ENCODE measurements at regions not wholly inside any gene's neighbourhood (a gene's known extent, or its start where the extent isn't known, plus 50 kb on each side); places are given as distances from the start of the nearest gene placed in this dataset.

DNA sequence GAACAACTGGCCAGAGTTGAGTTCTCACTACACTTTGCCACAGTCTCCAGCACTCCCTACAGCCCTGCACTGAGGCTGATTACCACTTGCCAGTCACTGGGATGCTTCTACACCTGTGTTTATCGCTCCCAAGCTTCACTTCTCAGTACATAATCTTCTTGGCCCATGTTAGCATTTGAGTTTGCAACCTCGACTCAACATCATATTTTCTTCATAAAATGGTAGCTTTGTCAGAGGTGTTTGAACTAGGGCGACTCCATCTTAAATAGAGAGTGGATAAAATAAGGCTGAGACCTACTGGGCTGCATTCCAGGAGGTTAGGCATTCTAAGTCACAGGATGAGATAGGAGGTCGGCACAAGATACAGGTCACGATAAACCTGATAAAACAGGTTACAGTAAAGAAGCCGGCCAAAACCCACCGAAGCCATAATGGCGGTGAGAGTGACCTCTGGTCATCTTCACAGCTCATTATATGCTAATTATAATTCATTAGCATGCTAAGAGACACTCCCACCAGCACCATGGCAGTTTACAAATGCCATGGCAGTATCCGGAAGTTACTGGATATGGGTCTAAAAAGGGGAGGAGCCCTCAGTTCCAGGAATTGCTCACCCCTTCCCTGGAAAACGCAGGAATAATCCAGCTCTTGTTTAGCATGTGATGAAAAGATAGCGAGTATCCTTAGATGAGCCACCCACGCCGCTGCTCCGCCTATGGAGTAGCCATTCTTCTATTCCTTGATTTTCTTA lies 105.8 kb upstream of the KLF6 start:
- no peak for DNase-seq (ENCODE audit: low read depth)
- TF ChIP-seq, protein P1, sequence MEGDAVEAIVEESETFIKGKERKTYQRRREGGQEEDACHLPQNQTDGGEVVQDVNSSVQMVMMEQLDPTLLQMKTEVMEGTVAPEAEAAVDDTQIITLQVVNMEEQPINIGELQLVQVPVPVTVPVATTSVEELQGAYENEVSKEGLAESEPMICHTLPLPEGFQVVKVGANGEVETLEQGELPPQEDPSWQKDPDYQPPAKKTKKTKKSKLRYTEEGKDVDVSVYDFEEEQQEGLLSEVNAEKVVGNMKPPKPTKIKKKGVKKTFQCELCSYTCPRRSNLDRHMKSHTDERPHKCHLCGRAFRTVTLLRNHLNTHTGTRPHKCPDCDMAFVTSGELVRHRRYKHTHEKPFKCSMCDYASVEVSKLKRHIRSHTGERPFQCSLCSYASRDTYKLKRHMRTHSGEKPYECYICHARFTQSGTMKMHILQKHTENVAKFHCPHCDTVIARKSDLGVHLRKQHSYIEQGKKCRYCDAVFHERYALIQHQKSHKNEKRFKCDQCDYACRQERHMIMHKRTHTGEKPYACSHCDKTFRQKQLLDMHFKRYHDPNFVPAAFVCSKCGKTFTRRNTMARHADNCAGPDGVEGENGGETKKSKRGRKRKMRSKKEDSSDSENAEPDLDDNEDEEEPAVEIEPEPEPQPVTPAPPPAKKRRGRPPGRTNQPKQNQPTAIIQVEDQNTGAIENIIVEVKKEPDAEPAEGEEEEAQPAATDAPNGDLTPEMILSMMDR (conservative IDR thresholded peaks at IDR 0.05; ENCODE audit: low read depth, low read length): no peak
- no peak overlapping the region for H3K4me3 ChIP-seq (ENCODE audit: low read depth, low read length)

DNA sequence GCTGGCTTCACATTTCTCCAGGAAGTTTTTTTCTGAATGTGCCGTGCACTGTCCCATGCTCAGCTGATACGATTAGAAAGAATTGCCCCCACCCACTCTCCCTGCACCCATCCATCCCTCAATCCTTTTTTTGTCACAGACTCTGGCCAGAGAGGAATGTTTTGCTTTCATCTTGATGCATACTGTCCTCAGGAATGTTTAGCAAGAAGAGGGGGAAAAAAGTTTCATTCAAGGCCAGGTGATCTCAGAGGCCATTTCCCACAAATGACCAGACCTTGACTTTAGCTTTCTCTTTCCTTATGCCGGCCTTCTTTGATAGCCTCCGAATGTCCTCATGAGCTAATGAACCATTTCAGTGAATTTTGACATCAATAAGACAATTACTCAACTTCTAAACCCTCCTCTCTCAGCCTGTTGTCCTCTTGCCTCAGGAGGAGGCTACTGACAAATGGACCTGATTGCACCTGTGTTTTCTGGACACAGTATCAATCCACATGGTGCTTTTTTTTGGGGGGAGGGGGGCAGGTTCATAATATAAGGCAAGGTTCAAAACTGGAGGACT lies 105.0 kb upstream of the KLF6 start:
- no peak overlapping the region for H3K4me3 ChIP-seq (ENCODE audit: low read depth, low read length)
- DNase-seq (ENCODE audit: low read depth): peak; percentile 99
- TF ChIP-seq, protein P1 (conservative IDR thresholded peaks at IDR 0.05; ENCODE audit: low read depth, low read length): no peak

DNA sequence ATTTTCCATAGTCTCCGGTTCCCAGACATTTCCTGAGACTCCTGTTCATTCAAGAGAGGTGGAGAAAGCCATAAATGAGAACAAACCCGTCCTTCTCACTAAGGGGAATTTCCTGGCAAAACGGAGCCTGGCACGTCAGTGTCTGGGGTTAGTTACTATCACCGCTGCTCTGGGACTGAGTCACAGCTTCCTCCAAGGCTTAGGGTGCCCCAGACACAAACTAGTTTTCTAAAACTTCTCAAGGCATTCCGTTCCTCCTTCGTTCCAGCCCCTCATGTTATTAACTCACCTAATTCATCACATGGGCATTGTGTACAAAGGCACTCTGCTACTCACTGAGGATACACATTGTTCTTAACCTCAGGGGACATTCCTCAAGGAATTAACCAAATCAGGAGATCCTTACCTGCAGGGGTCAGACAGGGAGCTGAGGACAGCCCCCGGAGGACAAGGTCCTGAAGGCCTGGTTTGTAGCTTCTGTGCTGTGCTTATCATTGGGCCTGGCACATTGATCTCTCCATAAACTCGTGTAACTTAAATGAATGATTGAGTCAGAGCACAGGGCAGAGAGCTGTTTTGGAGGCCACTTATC lies 103.0 kb upstream of the KLF6 start:
- H3K4me3 ChIP-seq (ENCODE audit: low read depth, low read length): no peak overlapping the region
- TF ChIP-seq, protein P1 (conservative IDR thresholded peaks at IDR 0.05; ENCODE audit: low read depth, low read length): peak; percentile 23
- DNase-seq (ENCODE audit: low read depth): peak; percentile 98

DNA sequence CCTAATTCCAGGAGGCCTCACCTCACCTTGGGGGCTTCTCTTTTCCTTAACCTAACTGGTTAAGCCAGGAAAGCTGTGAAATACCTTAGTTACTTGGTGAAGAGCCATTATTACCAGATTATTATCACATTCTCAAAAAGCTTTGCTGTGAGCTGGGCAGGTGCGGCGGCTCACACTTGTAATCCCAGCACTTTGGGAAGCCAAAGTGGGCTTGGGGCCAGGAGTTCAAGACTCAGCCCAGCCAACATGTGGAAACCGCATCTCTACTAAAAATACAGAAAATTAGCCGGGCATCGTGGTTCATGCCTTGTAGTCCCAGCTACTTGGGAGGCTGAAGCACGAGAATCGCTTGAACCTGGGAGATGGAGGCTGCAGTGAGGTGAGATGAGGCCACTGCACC lies 102.4 kb upstream of the KLF6 start:
- DNase-seq (ENCODE audit: low read depth): no peak
- peak overlapping the region; percentile 12 for H3K4me3 ChIP-seq (ENCODE audit: low read depth, low read length)
- TF ChIP-seq, protein P1 (conservative IDR thresholded peaks at IDR 0.05; ENCODE audit: low read depth, low read length): no peak

DNA sequence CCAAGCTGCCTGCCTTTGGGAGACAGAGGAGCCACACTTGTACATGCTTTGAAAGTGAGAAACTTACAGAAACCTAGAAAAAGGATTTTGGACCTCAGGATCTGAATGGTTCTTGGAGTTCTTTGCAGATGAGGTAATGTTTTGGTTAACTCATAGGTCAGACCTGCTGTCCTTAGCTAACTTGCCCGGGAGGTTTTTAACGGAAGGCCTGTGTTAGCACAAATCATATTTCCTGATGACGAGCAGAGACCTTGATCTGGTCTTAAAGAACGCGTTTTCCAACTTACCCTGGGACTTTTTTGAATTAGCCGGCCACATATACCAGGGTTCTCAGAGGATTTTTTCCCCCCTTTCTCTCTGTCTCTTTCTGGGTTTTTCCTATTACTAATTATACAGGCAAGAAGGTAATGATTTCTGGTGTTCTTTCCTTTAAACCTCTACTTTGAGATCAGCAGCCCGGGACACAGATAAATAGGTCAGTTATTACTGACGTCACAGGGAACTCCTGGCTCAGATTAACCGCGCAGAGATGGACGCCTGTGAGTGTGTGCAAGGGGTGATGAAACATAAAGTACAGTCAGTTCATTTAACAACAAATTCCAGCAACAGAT lies 101.7 kb upstream of the KLF6 start:
- DNase-seq (ENCODE audit: low read depth): peak; percentile 99
- peak overlapping the region; percentile 34 for H3K4me3 ChIP-seq (ENCODE audit: low read depth, low read length)

DNA sequence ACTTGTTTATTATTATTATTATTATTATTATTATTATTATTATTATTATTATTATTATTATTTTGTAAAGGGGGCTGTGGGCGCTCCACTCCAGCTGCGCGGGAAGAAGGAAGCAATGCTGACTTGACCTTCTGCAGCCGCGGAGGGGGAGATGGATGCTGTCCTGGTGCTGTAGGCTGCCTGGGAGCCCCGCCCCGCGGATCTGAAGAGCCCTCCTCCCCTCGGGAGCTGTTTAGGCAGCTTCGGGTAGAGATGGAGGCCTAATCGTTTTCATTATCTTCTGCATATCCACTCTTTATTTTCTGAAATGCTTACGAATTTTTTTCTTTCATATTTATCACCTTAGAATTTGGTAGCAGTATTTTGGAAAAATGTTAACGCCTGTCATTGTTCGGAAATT lies 101.2 kb upstream of the KLF6 start:
- TF ChIP-seq, protein P1 (conservative IDR thresholded peaks at IDR 0.05; ENCODE audit: low read depth, low read length): no peak
- no peak for DNase-seq (ENCODE audit: low read depth)
- H3K4me3 ChIP-seq (ENCODE audit: low read depth, low read length): peak overlapping the region; percentile 34

More for the DNA sequence above, 101.7 kb upstream of the KLF6 start:
- TF ChIP-seq, protein P1 (conservative IDR thresholded peaks at IDR 0.05; ENCODE audit: low read depth, low read length): no peak
